SK-N-SH treated with all-trans-retinoic acid at 6 μM for 48 hours (cell line): ENCODE measurements at regions not wholly inside any gene's neighbourhood (a gene's known extent, or its start where the extent isn't known, plus 50 kb on each side); places are given as distances from the start of the nearest gene placed in this dataset.

Experiments used
- ATAC-seq: fragments of 200-7000 bp; cut with Tn5 transposase; 3 replicates; pipeline ENCODE4 v1.9.1; 2020; ENCODE audit warnings: mild to moderate bottlenecking, moderate library complexity
- ARNTL ChIP-seq: fragments of 450-650 bp; formaldehyde crosslinking; IDR thresholded peaks from 2 replicates; pipeline ENCODE4 v1.5.0; 2020; ENCODE audit warnings: low read depth, mild to moderate bottlenecking, moderate library complexity, borderline replicate concordance
- BACH2 ChIP-seq: fragments of 250-450 bp; sonication (Bioruptor Pico); IDR thresholded peaks from 2 replicates; pipeline ENCODE4 v1.9.0; 2021; ENCODE audit warnings: mild to moderate bottlenecking, borderline replicate concordance
- CREB5 ChIP-seq: fragments of 250-450 bp; sonication (Bioruptor Pico); IDR thresholded peaks from 2 replicates; pipeline ENCODE4 v1.5.1; 2020; ENCODE audit warnings: low read depth, mild to moderate bottlenecking, moderate library complexity
- CSDC2 ChIP-seq: fragments of 250-450 bp; sonication (Bioruptor Pico); IDR thresholded peaks from 2 replicates; pipeline ENCODE4 v1.5.0; 2020; ENCODE audit warnings: mild to moderate bottlenecking, moderate library complexity
- CSRNP3 ChIP-seq: fragments of 250-450 bp; sonication (Bioruptor Pico); IDR thresholded peaks from 2 replicates; pipeline ENCODE4 v1.5.1; 2021; ENCODE audit warnings: mild to moderate bottlenecking, moderate library complexity
- GLIS3 ChIP-seq: fragments of 250-450 bp; sonication (Bioruptor Pico); IDR thresholded peaks from 2 replicates; pipeline ENCODE4 v1.5.0; 2020; ENCODE audit warnings: mild to moderate bottlenecking, moderate library complexity
- ISL1 ChIP-seq: fragments of 250-450 bp; sonication (Bioruptor Pico); IDR thresholded peaks from 2 replicates; pipeline ENCODE4 v2.1.2; 2022; ENCODE audit warnings: mild to moderate bottlenecking, moderate library complexity
- OSR1 ChIP-seq: fragments of 250-450 bp; sonication (Bioruptor Pico); IDR thresholded peaks from 2 replicates; pipeline ENCODE4 v1.8.0; 2022; ENCODE audit warnings: moderate library complexity, mild to moderate bottlenecking, inconsistent platforms
- PATZ1 ChIP-seq: fragments of 250-450 bp; sonication (Bioruptor Pico); IDR thresholded peaks from 2 replicates; pipeline ENCODE4 v1.8.0; 2020; ENCODE audit warnings: mild to moderate bottlenecking, moderate library complexity, borderline replicate concordance
- POU6F1 ChIP-seq: fragments of 250-450 bp; sonication (Bioruptor Pico); IDR thresholded peaks from 2 replicates; pipeline ENCODE4 v1.8.0; 2021; ENCODE audit warnings: low read depth, mild to moderate bottlenecking, moderate library complexity, borderline replicate concordance
- PPARA ChIP-seq: fragments of 250-450 bp; sonication (Bioruptor Pico); IDR thresholded peaks from 2 replicates; pipeline ENCODE4 v1.5.0; 2020; ENCODE audit warnings: mild to moderate bottlenecking, borderline replicate concordance
- RARB ChIP-seq: fragments of 250-450 bp; sonication (Bioruptor Pico); IDR thresholded peaks from 2 replicates; pipeline ENCODE4 v1.8.0; 2021; ENCODE audit warnings: mild to moderate bottlenecking, moderate library complexity
- SNAI2 ChIP-seq: fragments of 250-450 bp; sonication (Bioruptor Pico); IDR thresholded peaks from 2 replicates; pipeline ENCODE4 v1.5.0; 2020; ENCODE audit warnings: mild to moderate bottlenecking, moderate library complexity
- TCF4 ChIP-seq: fragments of 250-450 bp; sonication (Bioruptor Pico); IDR thresholded peaks from 2 replicates; pipeline ENCODE4 v1.8.0; 2021; ENCODE audit warnings: mild to moderate bottlenecking, moderate library complexity, borderline replicate concordance
- TOX ChIP-seq: fragments of 250-450 bp; sonication (Bioruptor Pico); IDR thresholded peaks from 2 replicates; pipeline ENCODE4 v1.8.0; 2021; ENCODE audit warnings: mild to moderate bottlenecking, moderate library complexity, borderline replicate concordance
- ZC3H10 ChIP-seq: fragments of 250-450 bp; sonication (Bioruptor Pico); IDR thresholded peaks from 2 replicates; pipeline ENCODE4 v1.5.1; 2021; ENCODE audit warnings: mild to moderate bottlenecking, moderate library complexity
- ZFP3 ChIP-seq: fragments of 250-450 bp; sonication (Bioruptor Pico); IDR thresholded peaks from 2 replicates; pipeline ENCODE4 v1.5.0; 2020; ENCODE audit warnings: mild to moderate bottlenecking, moderate library complexity
- ZFP30 ChIP-seq: fragments of 450-650 bp; formaldehyde crosslinking; IDR thresholded peaks from 2 replicates; pipeline ENCODE4 v1.5.0; 2022; ENCODE audit warnings: mild to moderate bottlenecking, moderate library complexity
- ZNF565 ChIP-seq: fragments of 450-650 bp; formaldehyde crosslinking; conservative IDR thresholded peaks from 2 replicates; pipeline ENCODE4 v1.5.0; 2020; ENCODE audit warnings: low read depth, mild to moderate bottlenecking, moderate library complexity
- ZNF70 ChIP-seq: fragments of 450-650 bp; formaldehyde crosslinking; IDR thresholded peaks from 2 replicates; pipeline ENCODE4 v1.5.0; 2020; ENCODE audit warnings: mild to moderate bottlenecking, moderate library complexity
- ZNF8 ChIP-seq: fragments of 450-650 bp; formaldehyde crosslinking; IDR thresholded peaks from 2 replicates; pipeline ENCODE4 v1.5.0; 2020; ENCODE audit warnings: mild to moderate bottlenecking, moderate library complexity

- no peak for ATAC-seq
- TF ChIP-seq PPARA (CRISPR knock-in tag) (no peak), BACH2 (no peak), ZNF8 (no peak), ZNF565 (no peak), CSDC2 (CRISPR knock-in tag) (no peak), CREB5 (CRISPR knock-in tag) (no peak)
- TF ChIP-seq, all 23 proteins: peak for 0
These were observed 69.3 kb upstream of the SNTG2 start for GRCh38 chr2:881204-881918.

GRCh38 chr2:880201-880970 is 70.3 kb upstream of the SNTG2 start:
- TF ChIP-seq ZNF565, result no peak
- TF ChIP-seq ZNF70 (CRISPR knock-in tag), result no peak
- no peak for TF ChIP-seq PATZ1 (CRISPR knock-in tag)
- TF ChIP-seq GLIS3 (CRISPR knock-in tag), result no peak
- no peak for ATAC-seq

GRCh38 chr2:879540-879939 is 71.1 kb upstream of the SNTG2 start:
- TF ChIP-seq RARB (CRISPR knock-in tag), result no peak
- no peak for TF ChIP-seq GLIS3 (CRISPR knock-in tag)
- no peak for TF ChIP-seq SNAI2 (CRISPR knock-in tag)
- no peak for TF ChIP-seq TCF4
- TF ChIP-seq ZNF565, result no peak
- no peak for TF ChIP-seq ZNF70 (CRISPR knock-in tag)
- TF ChIP-seq ZFP3 (CRISPR knock-in tag), result no peak
- TF ChIP-seq ISL1 (CRISPR knock-in tag), result no peak
- no peak for TF ChIP-seq CSDC2 (CRISPR knock-in tag)
- no peak for TF ChIP-seq CREB5 (CRISPR knock-in tag)
- TF ChIP-seq ZC3H10 (CRISPR knock-in tag), result no peak
- no peak for ATAC-seq

GRCh38 chr2:878245-878930 is 72.3 kb upstream of the SNTG2 start:
- no peak for ATAC-seq
- TF ChIP-seq OSR1 (CRISPR knock-in tag) (no peak), PATZ1 (CRISPR knock-in tag) (no peak), ZFP30 (CRISPR knock-in tag) (no peak), ARNTL (CRISPR knock-in tag) (no peak), RARB (CRISPR knock-in tag) (no peak), ISL1 (CRISPR knock-in tag) (no peak), TCF4 (no peak), SNAI2 (CRISPR knock-in tag) (no peak), TOX (CRISPR knock-in tag) (no peak), POU6F1 (CRISPR knock-in tag) (no peak), CSRNP3 (CRISPR knock-in tag) (no peak), ZC3H10 (CRISPR knock-in tag) (no peak), ZNF565 (no peak)
